ENCODE measurements at regions not wholly inside any gene's neighbourhood (a gene's known extent, or its start where the extent isn't known, plus 50 kb on each side); places are given as distances from the start of the nearest gene placed in this dataset.

GRCh38 chr2:53366543-53366942 lies 401.1 kb upstream of the CHAC2 start:
- no peak for DNase-seq (ENCODE audit: low spot score)

DNA sequence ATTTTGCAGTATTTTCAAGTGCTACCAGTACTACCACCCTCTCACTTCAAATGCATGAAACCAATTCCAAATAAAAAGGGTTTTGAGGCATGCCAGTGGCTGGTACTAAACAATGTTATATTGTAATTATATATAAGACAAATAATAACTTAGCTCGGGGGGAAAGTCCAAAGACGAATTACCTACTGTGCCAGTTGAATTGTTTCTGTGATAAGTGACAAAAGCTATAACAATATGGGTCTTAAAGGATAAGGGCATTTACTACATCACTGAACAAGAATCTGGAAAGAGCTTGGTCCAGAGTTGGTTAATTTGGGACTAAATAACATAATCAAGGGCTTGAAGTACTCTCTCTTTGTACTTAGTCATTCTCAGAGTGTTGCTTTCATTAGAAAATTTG lies 404.7 kb upstream of the CHAC2 start:
- no peak for DNase-seq (ENCODE audit: low spot score)

- DNase-seq (ENCODE audit: low spot score): no peak
Observed at GRCh38 chr2:53356291-53356905, 411.2 kb upstream of the CHAC2 start.

DNA sequence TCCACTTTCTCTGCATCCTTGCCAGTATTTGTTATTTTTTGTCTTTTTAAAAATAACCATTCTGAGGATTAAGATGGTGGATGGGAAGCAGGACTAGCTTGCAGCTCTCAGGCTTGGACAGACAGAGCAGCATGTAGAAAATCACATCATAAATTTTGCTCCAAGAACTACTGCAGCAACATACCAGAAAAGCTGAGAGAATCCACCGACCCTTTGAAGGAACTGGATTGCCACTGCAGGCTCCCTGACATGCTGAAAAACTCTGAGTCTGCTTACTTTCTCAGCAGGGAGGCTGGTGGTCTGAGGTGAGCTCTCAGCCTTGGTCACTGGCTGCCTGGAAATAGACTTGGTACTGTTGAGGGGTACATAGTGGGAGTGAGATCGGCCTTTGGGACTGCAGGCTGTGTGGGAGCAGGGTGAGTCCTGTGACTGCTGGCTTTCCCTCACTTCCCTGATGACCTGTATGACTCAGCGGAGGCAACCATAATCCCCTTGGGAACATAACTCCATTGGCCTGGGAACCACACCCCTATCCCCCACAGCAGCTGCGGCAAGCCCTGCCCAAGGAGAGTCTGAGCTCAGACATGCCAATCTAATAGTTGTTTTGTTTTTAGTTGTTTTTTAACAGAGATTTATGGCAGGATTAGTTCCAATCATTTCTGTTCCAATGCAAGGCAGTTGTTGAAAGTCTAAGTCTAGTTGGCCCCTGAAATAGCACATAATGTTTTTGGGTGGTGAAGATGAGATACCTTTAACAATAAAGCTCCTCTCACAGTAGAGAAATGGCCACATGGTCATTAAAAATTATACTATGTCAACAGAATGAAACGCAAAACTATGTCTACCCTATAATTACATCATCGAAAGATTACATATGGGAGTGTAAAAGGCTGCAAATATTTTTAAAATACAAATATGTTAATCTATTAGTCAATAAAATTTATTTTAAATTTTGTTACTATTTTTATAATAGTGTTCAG lies 414.2 kb upstream of the CHAC2 start:
- DNase-seq (ENCODE audit: low spot score): peak; percentile 97

DNA sequence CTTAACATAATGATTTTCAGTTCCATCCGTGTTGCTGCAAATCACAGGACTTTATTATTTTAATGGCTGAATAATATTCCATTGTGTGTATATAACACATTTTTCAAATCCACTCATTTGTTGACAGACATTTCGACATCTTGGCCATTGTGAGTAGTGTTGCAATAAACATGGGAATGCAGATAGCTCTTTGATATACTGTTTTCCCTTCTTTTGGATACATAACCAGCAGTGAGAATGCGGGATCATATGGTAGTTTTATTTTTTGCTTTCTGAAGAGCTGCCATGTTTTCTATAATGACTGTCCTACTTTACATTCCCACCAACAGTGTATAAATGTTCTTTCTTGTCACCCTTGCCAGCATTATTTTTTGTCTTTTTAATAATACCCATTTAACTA lies 420.3 kb upstream of the CHAC2 start:
- no peak for DNase-seq (ENCODE audit: low spot score)

DNA sequence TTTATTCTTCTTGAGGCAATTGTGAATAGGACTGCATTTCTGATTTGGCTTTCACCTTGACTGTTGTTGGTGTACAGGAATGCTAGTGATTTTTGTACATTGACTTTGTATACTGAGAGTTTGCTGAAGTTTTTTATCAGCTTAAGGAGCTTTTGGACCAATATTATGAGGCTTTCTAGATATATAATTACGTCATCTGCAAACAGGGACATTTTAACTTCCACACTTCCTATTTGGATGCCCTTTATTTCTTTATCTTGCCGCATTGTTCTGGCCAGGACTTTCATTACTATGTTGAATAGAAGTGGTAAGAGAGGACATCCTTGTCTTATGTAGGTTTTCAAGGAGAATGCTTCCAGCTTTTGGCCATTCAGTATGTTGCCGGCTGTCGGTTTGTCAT lies 425.4 kb upstream of the CHAC2 start:
- DNase-seq (ENCODE audit: low spot score): no peak

GRCh38 chr2:53334610-53335009 lies 433.0 kb upstream of the CHAC2 start:
- DNase-seq (ENCODE audit: low spot score): no peak

DNA sequence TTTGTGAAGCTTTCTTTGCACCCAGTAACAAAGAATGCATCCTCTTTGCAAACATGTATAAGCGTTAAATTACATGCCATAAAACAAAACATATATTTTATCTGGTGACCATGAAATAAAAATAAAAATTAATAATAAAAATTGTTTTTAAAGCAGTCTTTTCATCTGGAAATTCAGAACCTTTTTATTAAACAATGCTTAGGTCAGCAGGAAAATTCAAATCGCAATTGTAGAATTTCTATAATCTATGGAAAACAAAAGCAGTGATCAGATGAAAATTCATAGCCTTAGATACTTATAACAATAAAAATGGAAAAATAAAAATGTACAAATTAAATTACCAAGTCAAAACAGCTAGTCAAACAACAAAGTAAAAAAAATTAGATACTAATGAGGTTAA lies 435.9 kb upstream of the CHAC2 start:
- no peak for DNase-seq (ENCODE audit: low spot score)

GRCh38 chr2:53317861-53318260 lies 449.7 kb upstream of the CHAC2 start:
- DNase-seq (ENCODE audit: low spot score): peak; percentile 52

DNA sequence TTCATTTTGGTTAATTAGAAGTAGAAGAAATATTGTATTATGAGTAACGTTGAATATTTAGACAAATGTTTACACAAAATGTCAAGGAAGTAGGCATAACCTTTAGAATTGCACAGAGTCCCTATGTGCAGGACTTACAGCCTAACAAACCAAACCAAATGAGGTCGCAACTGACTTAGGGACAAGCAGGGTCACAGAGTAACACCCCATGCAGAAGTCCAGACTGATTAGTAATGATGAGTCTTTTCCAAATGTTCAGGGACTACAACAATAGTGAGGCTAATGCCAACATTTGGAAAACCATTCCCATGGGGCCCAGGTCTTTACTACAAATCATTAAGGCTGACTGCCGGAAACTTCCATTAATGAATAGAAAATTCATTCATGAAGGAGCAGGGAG lies 452.5 kb upstream of the CHAC2 start:
- no peak for DNase-seq (ENCODE audit: low spot score)

- DNase-seq (ENCODE audit: low spot score): no peak
Observed at GRCh38 chr2:53314718-53315117, 452.9 kb upstream of the CHAC2 start.

DNA sequence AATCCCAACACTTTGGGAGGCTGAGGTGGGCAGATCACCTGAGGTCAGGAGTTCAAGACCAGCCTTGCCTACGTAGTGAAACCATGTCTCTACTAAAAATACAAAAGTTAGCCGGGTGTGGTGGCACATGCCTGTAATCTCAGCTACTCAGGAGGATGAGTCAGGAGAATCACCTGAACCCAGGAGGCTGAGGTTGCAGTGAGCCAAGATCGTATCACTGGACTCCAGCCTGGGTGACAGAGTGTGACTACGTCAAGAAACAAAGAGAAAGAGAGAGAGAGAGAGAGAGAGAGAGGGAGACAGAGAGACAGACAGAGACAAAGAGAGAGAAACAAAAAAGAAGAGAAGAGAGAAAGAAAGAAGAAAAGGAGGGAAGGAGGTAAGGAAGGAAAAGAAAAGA lies 454.0 kb upstream of the CHAC2 start:
- DNase-seq (ENCODE audit: low spot score): peak; percentile 34

DNA sequence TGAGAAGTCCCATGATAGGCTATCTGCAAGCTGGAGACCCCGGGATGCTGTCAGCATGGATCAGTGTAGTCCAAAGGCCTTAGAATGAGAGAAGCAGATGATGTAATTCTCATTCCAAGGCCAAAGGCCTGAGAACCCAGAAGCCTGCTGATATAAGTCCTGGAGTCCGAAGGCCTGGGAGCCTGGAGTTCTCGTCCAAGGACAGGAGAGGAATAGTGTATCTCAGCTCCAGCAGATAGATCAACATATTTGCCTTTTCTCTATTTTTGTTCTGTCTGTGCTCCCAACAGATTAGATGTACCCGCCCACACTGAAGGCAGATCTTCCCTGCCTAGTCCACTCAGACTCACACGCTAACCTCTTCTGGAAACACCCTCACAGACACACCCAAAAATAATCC lies 454.9 kb upstream of the CHAC2 start:
- no peak for DNase-seq (ENCODE audit: low spot score)

- no peak for DNase-seq (ENCODE audit: low spot score)
Observed at GRCh38 chr2:53312181-53312580, 455.4 kb upstream of the CHAC2 start.

DNA sequence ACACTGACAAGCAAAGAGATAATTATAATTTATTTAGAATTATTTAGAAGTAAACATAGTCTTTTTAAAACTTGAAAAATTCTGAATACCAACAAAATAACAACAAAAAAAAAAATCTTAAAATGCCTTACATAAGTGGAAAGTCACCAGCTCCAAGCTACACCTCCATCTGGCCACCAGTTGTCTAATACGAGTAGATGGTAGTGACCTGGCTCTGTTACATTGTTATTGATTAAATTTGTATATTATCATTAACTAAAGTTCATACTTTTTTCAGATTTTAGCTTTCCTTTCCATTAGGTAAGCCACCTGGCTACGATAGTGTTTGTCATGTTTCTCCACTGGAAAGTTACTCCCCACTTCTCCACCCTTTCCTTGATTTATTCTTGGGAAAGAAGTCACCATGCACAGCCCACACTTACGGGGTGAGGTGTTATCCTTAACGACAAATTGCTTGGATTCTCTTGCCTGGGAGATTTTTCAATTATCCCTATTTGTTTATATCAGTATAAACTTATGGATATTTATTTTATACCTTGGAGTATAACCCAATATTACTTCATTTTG lies 464.5 kb upstream of the CHAC2 start:
- DNase-seq (ENCODE audit: low spot score): no peak

DNA sequence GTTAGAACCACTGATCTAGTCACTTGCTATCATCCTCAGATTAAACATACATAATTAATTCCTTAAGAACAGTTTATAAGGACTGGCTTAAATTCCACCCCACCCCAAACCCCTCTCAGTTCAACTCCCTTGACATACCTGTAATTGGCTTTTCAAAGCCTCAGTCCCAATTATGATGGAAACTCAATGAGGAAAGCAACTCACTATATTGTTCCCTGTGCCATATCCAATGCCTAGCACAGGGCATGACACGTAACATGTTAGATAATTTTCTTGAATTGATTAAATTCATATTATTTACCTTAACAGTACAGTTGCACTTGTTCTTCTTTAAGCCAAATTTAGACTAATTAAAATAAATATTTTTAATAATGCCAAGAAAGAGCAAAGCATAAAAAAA lies 465.1 kb upstream of the CHAC2 start:
- DNase-seq (ENCODE audit: low spot score): no peak

- DNase-seq (ENCODE audit: low spot score): no peak
Observed at GRCh38 chr2:53289309-53290006, 478.1 kb upstream of the CHAC2 start.

DNA sequence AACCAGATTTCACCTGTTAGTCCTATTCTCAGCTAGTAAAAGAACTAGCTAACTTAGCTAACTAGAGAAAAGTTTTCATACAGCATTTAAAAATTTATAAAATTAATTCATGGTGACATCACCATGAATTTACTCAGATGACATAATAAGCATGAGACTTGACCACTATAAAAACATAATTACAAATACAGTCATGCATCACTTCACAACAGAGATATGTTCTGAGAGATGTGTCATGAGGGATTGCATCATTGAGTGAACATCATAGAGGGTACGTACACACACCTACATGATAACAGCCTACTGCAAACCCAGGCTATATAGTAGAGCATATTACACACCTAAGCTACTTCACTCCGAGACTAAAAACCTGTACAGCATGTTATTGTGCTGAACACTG lies 481.3 kb upstream of the CHAC2 start:
- DNase-seq (ENCODE audit: low spot score): peak; percentile 13

DNA sequence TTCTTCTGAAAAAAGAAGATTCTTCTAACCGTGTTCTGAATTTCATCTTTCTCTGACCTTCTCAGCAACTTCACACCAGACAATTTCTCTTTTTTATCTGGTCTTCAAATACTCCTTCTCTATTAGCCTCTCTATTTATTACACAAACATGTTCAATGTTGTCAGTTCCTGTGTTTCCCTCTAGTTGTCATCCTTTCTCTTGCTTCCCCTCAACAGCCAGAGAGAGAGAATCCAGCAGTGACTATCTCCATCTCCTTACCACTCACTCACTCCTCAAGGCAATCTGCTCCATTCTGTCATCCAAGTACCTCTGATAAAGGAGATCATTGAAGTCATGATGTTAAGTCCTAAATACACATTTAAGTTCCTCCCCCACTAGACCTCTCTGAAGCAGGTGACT lies 491.9 kb upstream of the CHAC2 start:
- no peak for DNase-seq (ENCODE audit: low spot score)

DNA sequence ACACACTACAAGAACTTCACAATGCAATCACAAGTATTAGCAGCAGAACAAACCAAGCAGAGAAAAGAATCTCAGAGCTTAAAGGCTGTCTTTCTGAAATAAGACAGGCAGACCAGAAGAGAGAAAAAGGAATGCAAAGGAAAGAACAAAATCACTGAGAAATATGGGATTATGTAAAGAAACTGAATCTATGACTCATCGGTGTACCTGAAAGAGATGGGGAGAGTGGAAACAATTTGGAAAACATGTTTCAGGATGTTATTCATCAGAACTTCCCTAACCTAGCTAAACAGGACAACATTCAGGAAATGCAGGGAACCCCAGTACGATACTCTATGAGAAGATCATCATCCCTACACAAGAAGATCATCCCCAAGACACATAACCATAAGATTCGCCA lies 499.0 kb upstream of the CHAC2 start:
- no peak for DNase-seq (ENCODE audit: low spot score)

DNA sequence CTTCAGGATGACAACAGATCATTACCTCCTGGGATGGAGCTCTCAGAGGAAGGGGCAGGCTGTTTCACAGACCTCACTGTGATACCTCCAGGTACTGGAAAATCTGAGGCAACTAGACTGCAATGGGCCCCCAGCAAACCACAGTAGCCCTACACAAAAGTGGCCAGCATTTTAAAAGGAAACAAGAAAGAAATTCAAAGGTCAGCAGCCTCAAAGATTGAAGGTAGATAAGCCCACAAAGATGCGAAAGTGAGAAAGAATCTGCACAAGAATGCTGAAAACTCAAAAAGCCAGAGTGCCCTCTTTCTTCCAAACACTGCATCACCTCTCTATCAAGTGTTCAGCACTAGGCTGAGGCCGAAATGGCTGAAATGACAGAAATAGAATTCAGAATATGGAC lies 499.5 kb upstream of the CHAC2 start:
- no peak for DNase-seq (ENCODE audit: low spot score)

DNA sequence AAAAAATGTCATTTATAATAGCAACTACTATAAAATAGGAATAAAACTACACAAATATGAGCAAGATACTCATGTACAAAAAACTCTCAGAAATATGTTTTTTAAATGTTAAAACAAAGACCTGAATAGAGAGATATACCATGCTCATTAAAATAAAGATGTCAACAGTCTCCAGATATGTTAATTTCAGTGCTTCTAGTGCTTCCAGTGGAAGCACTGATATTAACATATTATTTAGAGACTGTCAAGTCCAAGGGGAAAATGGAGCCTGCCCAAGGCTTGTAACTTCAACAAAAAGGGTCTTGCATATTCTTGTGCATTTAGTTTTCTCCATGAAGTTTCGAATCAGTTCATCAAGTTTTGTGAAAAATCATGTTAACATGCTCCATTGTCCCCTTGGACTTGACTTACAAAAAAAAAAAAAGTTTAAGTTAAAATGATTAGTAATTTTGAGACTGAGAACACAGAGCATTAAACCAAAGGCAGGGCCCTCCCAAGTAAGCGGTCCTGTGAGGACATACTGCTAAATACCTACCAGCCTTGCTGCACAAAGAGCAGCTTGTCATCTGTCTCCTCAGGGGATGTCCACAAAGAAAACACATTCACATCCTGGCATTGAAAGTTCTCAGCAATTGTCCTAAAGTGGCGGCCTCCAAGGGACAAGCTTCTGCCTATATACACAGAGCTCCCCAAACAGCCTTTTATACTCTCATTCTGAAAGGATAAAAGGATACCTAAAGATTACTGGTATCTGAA lies 501.9 kb upstream of the CHAC2 start:
- DNase-seq (ENCODE audit: low spot score): no peak
